ENCODE measurements at regions not wholly inside any gene's neighbourhood (a gene's known extent, or its start where the extent isn't known, plus 50 kb on each side); places are given as distances from the start of the nearest gene placed in this dataset.

GRCh38 chr1:96075704-96076455, 645.7 kb upstream of the PTBP2 start:
- WGBS, 2 experiments (ENCODE audit: extremely low coverage in 1 of 2, insufficient coverage in 1 of 2, insufficient read length in 1 of 2, insufficient replicate concordance in 2 of 2, low coverage in 1 of 2, low lambda C conversion rate in 2 of 2, missing lambda C conversion rate in 1 of 2), result 85% methylated on average over 4 of the region's 4 CpGs; no CpG with 5 or more reads in 1 of the 2 experiments
- no peaks in the 10 kb centered on the region for H3K9me3 ChIP-seq (ENCODE audit: insufficient read depth in 2 of 2, low read depth in 1 of 2, low read length in 1 of 2)
- no peaks in the 10 kb centered on the region for H3K4me1 ChIP-seq (replicated peaks in 1 of 4; ENCODE audit: control insufficient read depth in 3 of 4, insufficient read depth in 4 of 4, low read length in 3 of 4)
- H3K79me1 ChIP-seq (ENCODE audit: low read depth, low read length), result no peaks in the 10 kb centered on the region
- no peak overlapping the region for H3K14ac ChIP-seq (ENCODE audit: insufficient read length)
- CTCF ChIA-PET (ENCODE audit: partially characterized antibody), result interaction anchor here (1.0 kb wide), 1 partner anchor 160 kb away, joined by 4 read pairs; no protein-coding TSS in a partner anchor
- no peak overlapping the region for H2BK12ac ChIP-seq (ENCODE audit: low read depth, low read length)
- no peak overlapping the region for H2BK5ac ChIP-seq (ENCODE audit: low read depth, low read length)
- no peak overlapping the region for H4K8ac ChIP-seq (ENCODE audit: extremely low read depth, insufficient read depth, low read length)
- H3K36me3 ChIP-seq (ENCODE audit: control insufficient read depth in 2 of 4, insufficient read depth in 4 of 4, low read length in 3 of 4), result no peaks in the 10 kb centered on the region
- no peak overlapping the region for H4K91ac ChIP-seq (replicated peaks; ENCODE audit: insufficient read length, low read length)
- no peak overlapping the region for H2AFZ ChIP-seq (ENCODE audit: low read length)
- FAIRE-seq (no peak), DNase-seq (ENCODE audit: low read depth in 1 of 2, low spot score in 2 of 2) (no peak)
- H2BK120ac ChIP-seq (replicated peaks; ENCODE audit: low read depth, low read length), result no peak overlapping the region
- H2BK15ac ChIP-seq (ENCODE audit: low read length), result no peak overlapping the region
- no peaks in the 10 kb centered on the region for H3K79me2 ChIP-seq (ENCODE audit: control insufficient read depth in 1 of 2, insufficient read depth in 2 of 2, low read length in 2 of 2)
- TF ChIP-seq GABPA (IDR thresholded peaks at IDR 0.05; ENCODE audit: borderline replicate concordance, insufficient read depth, low read length), result no peak
- TF ChIP-seq NANOG (IDR thresholded peaks at IDR 0.05; ENCODE audit: insufficient read depth, low read depth, low read length, poor library complexity, severe bottlenecking), result no peak
- no peak overlapping the region for H3K4ac ChIP-seq (replicated peaks; ENCODE audit: insufficient read length, low read depth, low read length)
- no peak overlapping the region for H3K4me2 ChIP-seq (ENCODE audit: insufficient read depth in 1 of 2, low read depth in 2 of 2, low read length in 2 of 2)
- H4K20me1 ChIP-seq (replicated peaks in 1 of 2; ENCODE audit: control insufficient read depth in 1 of 2, insufficient read depth in 2 of 2, low read length in 2 of 2), result no peaks in the 10 kb centered on the region
- no peak overlapping the region for H2AK5ac ChIP-seq (ENCODE audit: low read depth, low read length)
- POLR2A ChIA-PET (ENCODE audit: partially characterized antibody), result no interaction called here
- H3K23ac ChIP-seq (ENCODE audit: insufficient read length), result no peak overlapping the region
- no peak overlapping the region for H3K9ac ChIP-seq (replicated peaks in 1 of 4; ENCODE audit: extremely low read depth in 1 of 4, low read depth in 3 of 4, low read length in 3 of 4)
- no peaks in the 10 kb centered on the region for H3K27me3 ChIP-seq (replicated peaks in 1 of 4; ENCODE audit: control insufficient read depth in 3 of 4, extremely low read depth in 1 of 4, insufficient read depth in 3 of 4, low read length in 3 of 4)
- H4K5ac ChIP-seq (ENCODE audit: insufficient read length, low read depth, low read length), result no peak overlapping the region
- H3K56ac ChIP-seq (replicated peaks; ENCODE audit: insufficient read length, low read depth, low read length), result no peak overlapping the region
- H3K27ac ChIP-seq (ENCODE audit: low read depth, low read length), result no peak overlapping the region
- no peak overlapping the region for H3K4me3 ChIP-seq (ENCODE audit: extremely low read depth in 1 of 4, insufficient read depth in 2 of 4, low read depth in 3 of 4, low read length in 4 of 4)
- no peaks in the 10 kb centered on the region for H3K23me2 ChIP-seq (ENCODE audit: low read depth, low read length)
- H3K18ac ChIP-seq (ENCODE audit: extremely low read depth, low read length), result no peak overlapping the region
- no peak overlapping the region for H2BK20ac ChIP-seq (ENCODE audit: low read length)

Data from H1 (cell line).